RPMI7951 (cell line): ENCODE measurements at regions not wholly inside any gene's neighbourhood (a gene's known extent, or its start where the extent isn't known, plus 50 kb on each side); places are given as distances from the start of the nearest gene placed in this dataset.
A peak's percentile ranks its signal among the peaks of the same experiment; 100 is the strongest.
"Not testable (repeated sequence)": the region's sequence is repeated elsewhere in the genome, so short reads cannot be mapped to it uniquely, and the experiment has no call there.

ENCODE experiments used
- DNase-seq: peaks from one replicate; pipeline ENCODE4 v3.0.0-alpha.2; 2012; ENCODE audit warnings: low read depth

DNA sequence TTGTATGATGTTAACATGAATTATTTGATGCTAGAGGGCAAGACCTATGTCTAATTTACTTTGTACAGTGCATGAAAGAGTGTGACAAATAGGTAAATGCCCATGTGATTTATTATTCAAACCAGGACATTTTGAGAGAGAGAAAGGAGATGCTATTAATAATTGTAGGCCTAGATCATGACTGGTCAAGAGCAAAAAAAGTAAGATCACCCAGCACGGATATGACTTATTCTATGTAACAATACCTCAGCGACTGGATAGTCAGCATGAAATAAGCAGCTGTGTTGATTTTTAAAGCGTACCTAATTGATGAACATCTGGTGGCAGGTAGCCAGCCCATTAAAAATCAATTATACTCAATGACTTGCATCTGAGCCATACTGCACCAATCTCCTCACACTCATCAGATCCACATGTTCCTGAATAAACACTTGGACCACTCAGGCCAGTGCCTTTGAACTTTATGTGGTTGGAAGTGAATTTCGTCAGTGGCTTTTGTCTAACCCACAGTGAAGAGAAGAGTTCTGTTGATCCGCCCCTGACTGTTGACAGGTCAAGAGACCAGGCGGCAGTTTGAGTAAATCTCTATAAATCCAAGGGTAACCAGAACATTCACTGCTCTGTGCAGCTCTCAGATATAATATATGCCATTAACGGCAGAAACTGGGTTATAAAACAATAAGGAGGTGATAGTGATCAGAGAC lies 435.3 kb downstream of the MDFIC start:
- DNase-seq, result peak; percentile 6

DNA sequence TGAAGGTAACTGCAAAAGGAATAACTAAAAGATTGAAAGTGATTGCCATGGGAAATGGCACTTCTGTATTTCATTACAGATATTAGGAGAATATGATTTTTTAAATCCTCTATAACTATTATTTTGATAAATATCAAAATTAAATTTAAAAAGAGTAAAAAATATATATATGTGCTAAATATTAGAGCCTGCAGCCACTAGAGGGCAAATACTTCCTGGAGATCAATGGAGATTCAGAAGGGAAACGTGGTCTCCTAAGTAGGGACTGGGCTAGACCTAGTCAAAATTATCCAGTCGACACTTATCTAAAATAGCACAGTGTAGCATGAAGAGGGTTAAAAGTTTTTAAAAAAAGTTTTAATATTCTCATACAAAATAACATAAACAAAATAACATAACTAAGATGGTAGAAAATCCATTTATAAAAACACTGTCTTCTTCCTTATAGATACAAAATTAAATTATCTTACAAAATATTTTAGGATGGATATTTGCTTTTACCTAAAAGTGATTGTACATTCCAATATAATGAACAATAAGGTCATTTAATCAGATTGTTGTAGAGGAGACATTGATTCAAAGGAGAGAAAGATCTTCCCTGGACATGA lies 434.3 kb downstream of the MDFIC start:
- DNase-seq, result no peak

DNA sequence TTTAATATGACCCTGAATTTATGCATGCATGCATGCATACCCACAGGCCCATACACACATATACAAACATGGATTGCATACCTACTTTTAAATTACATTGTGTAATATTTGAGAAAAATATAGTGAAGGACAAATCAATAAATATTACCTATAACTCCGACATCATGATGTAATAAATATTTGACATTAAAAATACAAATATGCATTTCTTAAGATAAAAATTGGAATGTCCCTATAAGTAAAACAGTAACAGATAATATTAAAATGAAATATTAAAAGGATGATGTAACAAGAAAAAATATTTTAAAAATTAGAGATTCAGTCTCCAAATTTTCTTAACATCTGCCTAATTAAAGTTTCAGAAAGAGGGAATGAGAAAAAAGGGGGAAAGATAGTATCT lies 433.0 kb downstream of the MDFIC start:
- no peak for DNase-seq

DNA sequence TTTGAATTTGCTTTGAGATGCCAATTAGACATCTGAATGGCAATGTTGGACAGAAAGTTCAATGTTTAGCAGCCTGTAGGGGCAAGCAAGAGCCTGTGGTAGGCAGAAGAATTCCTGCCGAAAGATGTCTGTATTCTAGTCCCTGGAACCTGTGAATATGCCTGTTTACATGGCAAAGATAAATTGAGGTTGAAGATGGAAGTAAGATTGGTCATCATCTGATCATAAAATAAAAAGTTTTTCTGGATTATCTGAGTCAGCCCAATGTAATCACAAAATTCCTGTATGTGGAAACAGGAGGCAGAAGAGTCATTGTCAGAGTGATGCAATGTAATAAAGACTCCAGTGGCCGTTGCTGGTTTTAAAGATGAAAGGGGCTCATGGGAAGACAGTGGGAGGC lies 430.5 kb downstream of the MDFIC start:
- peak; percentile 1 for DNase-seq

DNA sequence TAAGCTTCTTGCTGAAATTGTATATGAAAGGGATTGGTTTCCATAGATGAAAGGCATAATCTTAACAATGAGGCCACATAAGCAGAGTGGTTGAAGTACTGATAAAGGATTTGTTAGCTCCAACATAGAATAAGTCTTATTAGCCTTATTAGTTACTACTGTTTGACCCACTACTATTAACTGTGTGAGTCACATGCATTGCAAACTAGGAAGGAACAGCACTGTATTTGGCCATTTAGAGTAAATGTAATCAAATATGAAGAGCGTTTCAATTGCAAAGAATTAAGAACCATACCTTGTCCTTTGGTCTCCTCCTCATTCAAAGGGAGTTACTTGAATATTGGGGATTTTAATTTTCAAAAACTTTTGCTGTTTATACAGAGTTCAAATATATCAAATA lies 428.9 kb downstream of the MDFIC start:
- no peak for DNase-seq

DNA sequence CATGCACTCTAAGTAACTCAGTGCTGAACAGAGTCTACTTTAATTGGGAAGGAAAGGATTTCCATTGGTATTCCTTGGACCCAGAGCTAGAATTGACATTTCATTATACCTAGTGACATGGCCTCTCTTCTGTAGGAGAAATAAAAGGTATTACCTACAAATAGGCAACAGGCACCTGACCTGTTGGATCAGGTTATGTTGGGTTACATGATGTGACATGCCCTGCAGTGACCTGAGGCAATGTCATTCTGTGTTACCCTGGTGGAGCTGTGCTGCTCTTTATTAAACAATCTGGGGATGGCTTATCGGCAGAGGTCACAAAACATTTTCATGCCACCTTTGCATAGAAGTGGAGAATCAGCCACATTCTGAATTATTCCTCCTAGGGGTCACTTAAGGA lies 427.7 kb downstream of the MDFIC start:
- DNase-seq, result no peak

DNA sequence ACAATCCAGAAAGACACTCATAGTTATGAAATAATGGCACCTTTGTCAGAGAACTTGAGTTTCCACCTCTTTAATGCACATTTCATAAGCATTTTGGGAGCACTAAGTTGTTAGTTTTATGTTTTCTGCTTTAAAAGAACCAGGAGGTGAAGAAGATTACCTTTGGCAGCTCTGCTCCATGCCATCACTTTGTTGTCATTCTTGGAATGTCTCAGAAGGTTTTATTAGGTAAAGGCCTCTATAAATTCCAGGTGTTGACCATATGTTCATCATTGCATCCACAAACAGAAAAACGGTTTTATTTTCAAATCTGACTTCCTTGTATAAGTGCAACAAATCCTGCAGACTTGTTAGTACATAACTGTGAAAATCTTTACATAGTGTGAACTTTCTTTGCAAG lies 424.8 kb downstream of the MDFIC start:
- DNase-seq, result no peak

DNA sequence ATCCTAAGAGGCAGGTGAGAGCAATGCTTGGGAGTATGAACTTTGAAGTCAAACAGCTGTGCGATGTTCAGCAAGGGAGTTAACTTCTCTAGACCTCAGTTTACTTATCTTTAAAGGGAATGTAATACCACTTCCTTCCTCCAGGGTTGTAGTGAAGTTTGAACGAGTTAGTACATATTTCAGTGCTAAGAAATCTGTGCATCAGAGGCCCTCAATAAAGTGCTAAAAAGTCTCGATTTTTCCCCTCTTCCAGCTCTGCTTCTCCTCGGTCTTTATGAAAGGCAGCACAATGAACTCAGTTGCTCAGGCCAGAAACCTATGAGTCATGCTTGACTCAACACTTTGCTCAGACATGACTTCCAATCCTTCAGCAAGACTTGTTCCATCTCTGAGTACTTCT lies 418.9 kb downstream of the MDFIC start:
- peak; percentile 49 for DNase-seq

DNA sequence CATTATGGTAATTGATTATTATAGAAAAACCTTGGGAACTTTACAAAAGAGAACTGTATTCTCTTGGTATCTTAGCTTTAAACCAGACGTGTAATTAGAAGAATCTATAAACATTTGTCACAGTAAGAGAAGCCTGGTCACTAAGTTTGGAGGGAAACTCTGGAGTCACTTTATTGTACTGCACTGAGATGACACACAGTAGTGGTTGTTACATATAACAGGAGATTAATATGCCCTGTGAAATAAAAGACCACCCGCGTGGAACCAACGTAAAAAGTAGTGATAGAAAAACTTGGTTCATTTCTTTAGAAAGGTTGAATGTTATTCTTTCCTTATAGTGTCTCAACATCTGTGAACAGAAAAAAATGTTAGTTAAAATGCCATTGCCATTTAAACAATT lies 416.1 kb downstream of the MDFIC start:
- no peak for DNase-seq

DNA sequence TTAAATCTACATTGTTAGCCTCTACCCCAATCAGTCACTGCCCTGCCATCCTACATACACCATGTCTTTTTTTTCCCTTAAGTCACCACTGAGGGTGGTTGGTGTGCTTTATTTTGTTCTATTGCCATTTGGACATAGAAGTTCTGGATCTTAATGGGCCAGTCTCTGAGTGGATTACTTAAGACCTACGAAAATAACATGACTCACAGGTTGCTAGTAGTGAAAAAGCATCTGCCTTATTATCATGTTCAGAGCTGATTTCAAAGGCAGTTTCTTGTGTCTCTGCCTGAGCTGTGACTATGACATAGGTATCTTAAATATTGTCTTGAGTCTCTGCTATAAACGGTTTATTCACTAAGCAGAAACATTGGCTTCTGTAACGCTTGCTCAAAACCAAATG lies 410.8 kb downstream of the MDFIC start:
- no peak for DNase-seq

DNA sequence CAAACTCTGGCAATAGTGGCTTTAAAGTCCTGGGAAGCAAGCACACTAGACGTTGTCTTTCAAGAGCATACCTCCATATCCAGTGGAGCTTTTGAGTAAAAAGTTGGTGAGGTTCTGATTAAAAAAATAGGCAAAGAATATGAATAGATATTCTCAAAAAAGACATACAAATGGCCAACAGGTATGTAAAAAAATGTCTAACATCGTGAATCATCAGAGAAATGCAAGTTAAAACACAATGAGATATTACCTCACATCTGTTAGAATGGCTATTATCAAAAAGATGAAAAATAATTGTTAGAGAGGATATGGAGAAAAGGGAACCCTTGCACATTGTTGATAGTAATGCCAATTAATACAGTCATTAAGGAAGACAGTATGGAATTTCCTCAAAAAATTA lies 407.1 kb downstream of the MDFIC start:
- no peak for DNase-seq

DNA sequence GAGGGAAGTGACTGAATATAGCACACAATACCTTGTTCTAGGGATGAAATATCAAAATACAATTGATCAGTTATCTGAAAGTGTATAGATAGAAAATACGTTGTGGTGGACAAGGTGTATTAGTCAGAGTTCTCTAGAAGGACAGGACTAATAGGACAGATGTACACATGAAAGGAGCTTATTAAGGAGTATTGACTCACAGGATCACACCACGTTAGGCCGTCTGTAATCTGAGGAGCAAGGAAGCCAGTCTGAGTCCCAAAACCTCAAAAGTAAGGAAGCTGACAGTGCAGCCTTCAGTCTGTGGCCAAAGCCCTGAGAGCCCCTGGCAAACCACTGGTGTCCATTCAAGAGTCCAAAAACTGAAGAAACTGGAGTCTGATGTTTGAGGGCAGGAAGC lies 406.1 kb downstream of the MDFIC start:
- no peak for DNase-seq

DNA sequence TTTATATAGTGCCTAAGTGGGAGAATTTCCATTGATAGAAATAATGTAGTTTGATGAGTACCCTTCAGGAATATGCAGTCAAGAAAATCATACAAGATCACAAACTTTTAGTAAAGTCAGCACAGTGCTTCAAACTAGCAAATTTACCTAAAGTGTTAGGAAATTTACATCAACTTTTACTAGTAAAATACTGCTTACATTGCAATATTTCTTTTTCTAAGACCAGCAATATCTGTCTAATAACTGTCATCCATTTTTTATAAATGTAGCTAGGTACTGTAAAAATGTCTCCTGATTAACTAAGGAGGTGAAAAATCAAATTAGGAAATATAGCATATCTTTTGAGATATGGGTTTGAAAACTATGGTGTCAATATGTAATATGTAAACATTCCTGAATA lies 405.4 kb downstream of the MDFIC start:
- no peak for DNase-seq

DNA sequence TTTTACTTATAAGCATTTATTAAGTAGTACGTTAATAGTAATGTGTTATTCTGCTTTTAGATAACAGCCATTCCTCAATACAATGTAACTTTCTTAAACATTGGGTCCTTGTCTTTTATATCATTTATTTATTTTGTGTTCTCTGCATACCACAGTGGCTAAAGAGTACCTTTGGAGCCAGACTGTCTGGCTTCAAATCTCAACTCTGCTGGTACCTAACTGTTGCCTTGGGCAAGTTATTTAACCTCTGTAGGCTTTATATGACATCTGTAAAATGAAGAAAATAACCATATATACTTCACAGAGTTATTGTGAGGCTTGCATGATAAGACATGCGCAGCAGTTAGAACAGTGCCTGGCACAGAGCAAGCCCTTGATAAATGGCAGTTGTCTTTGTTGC lies 397.6 kb downstream of the MDFIC start:
- DNase-seq, result no peak

DNA sequence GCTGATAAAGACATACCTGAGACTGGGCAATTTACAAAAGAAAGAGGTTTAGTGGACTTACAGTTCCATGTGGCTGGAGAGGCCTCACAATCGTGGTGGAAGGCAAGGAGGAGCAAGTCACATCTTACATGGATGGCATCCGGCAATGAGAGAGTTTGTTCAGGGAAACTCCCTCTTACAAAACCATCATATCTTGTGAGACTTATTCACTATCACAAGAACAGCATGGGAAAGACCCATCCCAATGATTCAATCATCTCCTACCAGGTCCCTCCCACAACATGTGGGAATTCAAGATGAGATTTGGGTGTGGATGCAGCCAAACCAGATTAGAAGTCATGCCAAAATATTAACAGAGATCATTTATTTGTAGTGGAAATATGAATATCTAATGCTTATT lies 388.4 kb downstream of the MDFIC start:
- DNase-seq, result not testable (repeated sequence)

DNA sequence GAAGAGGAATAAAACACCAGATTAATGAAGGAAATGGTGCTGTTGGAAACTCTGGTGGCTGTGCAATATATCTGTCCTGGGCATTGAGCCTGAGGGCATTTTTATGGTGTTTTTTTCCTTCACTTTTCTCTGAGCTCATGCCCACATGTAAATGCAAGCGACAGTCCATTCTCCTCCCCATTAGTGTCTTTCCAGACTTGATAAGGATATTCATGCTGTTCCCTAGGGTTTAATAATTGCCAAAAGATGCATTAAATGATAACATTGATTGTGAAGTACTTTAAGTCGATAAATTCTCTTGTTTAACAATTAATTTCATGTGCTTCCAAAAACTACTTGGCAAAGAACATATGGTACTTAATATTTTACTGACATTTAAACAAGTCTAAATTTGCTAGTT lies 384.7 kb downstream of the MDFIC start:
- DNase-seq, result no peak

DNA sequence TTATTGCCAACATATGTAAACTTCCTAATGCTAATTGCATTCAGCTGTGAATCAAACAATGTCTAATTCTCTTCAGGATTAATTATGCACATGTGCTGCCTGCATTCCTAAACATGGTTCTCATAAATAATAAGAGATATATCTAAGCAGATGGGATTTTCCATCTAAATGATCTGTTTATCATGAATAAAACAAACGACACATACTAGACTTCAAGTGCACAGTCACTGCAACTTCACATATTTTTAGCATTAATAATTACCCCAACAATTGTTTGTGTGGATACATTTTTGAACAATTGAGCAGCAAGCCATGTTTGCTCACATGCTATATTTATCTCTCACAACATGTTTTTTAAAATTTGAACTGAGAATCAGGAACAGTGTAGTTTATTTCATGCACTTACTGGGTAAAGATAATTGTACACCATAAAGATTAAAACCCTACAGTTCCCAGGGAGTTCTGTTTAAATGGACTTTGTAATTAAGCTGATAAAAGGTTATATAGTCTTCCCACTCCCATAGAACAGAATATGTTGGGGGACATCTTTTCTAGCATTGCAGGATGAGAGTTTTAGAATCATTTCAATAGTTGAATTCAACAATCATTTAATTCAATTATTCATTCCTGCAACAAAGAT lies 378.5 kb downstream of the MDFIC start:
- no peak for DNase-seq

DNA sequence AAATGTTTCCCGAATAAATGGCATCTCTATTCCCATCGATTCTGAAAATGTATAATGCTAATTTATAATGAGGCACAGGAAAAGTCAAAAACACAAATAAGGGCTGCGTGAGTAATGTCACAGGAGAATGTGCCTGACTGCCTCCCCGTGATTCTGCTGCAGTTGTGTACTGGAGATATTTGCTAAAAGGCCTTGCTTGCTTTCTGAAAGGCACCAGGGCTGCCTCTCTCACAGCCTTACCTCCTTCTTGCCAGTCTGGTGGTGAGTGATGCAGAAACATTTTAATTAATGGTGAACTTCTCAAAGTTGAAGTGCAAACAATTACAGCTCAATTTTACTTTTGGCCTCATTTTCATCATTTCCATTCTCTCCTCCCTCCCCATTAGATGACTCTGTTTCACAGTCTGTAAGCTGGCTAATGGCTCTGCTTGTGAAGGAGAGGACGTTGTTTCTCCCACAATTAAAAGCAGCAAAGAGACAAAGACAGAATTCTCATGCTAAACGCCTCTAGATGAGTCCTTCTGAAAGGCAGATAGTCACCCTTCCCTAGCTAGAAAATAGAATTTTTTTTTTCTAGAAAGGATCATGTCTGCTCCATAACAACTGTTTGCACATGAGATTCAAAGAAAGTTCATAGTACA lies 377.6 kb downstream of the MDFIC start:
- DNase-seq, result no peak

DNA sequence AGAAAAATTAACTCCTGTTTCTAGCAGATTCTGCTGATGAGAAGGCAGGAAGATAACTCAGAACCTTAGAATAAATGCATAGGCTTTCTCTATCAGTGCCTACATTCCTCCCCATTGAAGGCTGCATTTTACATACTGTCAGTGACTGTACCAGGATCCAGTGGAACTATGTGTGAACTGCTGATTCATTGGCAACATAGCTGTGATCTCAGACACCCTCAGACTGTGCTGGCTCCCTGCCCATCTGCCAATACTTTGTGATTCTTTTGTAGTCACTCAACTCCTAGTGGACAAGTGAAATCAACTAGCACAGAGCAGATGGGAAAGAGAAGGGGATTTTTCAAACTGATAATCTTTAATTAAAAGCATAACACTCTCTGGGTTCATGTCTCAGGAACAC lies 375.8 kb downstream of the MDFIC start:
- no peak for DNase-seq

DNA sequence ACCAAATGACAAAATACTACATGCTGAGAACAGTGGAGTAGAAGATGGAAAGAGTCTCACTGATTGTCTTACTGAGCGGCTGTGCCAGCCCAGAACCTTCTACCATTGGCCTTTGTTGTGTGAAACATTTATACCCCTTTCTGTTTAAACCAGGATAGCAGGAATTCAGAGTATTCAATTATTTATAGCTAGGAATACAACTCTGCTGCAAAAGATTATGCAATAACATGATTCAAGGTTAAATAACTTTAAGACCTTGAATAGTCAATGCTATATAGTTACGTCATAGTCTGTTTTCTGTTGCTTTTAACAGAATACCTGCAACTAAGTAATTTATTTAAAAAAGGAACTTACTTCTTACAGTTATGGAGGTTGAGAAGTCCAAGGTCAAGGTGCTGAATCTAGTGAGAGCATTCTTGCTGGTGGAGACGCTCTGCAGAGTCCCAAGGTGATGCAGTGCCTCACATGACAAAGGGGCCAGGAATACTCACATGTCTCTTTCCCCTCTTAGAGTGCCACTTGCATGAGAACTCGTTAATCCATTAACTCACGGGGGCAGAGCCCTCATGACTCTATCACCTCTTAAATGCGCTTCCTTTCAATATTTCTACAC lies 371.8 kb downstream of the MDFIC start:
- no peak for DNase-seq

DNA sequence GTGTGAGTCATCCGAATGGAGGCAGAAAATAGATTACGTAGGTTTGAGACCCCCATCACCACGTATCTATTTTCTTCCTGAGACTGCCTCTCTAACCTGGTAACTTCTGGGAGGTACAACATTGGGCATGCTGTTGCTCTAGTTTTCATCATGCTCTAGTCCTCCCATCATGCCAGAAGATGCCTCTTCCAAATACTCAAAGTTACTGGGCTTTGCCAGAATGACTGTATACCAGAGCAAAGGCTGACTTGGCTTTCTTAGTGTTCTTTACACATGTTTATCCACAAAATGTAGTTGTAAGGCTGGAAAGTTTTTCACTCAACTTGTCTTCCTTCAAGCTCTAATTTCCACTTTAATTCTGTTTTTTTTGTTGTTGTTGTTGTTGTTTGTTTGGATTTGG lies 370.5 kb downstream of the MDFIC start:
- DNase-seq, result no peak

DNA sequence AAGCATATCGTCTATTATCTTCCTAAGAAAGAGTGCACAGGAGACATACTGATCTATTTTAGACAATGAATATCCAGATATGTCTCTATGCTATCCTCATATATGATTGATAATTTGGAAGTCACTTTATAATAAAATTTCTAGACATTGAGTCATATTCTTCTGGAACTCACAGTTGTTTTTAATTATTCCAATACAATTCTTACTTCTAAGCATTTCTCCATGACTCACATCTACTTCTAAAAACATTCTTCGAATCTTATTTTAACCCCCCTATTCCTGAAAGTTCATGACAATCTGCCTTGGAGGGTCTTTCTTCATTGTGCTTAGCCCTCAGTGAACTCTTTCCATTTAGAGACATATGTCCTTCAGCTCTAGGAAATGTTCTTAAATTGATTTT lies 368.1 kb downstream of the MDFIC start:
- DNase-seq, result no peak

DNA sequence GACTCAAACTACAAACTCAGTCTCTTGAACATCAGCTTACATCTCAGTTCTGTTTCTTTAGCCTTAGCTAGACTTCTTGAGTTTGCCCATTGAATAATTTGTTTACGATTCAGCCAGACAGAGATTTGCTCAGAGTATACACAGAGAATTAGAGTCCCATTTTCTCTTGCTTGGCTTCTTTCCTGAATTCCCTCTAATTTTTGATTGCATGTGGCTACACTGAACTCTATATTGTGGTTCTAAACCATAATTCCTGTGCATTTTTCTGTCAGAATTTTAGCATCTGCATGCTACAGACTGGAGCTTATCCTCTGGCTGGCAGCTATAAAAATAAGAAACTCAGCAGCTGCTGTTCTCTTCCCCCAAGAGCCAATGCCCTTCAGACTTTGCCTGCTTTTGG lies 354.9 kb downstream of the MDFIC start:
- no peak for DNase-seq
